Pons (tissue), 1 donor: ENCODE measurements at regions not wholly inside any gene's neighbourhood (a gene's known extent, or its start where the extent isn't known, plus 50 kb on each side); places are given as distances from the start of the nearest gene placed in this dataset.

Source experiments
- DNase-seq: peaks from one replicate; pipeline ENCODE4 v3.0.0-alpha.2; 2016; ENCODE audit warnings: low spot score

DNA sequence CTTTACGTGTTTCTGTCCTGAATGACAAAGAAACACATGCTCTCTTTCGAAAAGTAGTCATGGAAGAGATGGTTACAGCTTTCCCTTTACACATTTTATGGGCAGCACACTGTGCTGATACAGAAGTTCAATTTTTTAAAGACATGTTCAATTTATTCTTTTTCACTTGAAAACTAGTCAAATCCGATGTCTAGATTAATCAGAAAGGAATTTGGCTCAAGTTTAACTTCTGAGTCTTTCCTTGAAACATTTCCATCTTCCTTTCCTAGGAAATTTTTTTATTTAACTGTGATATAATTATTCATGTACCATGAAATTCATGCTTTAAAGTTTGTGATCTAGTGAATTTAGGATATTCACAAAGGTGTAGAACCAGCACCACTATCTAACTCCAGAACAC, 360.1 kb downstream of the TNS3 start:
- DNase-seq: no peak

DNA sequence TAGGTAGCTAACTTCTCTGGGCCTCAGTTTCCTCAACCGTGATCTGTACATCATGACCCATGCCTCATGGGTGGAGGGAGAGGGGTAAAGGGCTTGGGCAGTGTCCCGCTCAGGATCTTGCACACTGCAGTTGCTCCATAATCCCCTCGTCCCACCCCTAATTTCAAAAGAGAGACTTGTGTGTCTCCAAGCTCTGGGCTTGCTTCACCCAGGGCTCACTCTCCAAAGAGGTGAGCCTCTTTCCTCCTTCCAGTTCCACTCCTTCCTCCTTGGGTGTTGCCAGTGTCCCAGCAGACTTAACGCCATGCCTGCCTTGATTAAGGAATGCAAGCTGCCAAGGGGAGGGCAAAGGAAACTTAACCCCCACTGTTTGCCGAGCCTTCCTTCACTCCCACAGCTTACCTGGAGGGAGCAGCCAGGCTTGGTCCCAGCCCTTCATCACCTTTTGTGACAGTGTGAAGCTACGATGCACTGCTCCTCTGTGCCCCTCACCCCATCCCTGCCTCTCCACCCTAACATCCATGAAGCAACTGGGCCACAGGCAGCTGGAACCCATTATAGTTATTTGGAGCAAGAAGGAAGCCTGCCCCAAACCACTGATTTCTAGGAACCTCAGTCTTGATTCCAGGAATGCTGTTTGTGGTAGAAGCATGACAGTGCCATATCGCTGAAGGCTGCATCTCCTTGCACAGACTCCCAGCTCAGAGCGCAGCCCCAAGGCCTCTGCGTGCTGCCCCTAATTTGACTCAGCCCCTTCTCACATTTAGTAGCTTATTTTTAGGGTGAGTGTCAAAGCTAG, 363.3 kb downstream of the TNS3 start:
- no peak for DNase-seq

DNA sequence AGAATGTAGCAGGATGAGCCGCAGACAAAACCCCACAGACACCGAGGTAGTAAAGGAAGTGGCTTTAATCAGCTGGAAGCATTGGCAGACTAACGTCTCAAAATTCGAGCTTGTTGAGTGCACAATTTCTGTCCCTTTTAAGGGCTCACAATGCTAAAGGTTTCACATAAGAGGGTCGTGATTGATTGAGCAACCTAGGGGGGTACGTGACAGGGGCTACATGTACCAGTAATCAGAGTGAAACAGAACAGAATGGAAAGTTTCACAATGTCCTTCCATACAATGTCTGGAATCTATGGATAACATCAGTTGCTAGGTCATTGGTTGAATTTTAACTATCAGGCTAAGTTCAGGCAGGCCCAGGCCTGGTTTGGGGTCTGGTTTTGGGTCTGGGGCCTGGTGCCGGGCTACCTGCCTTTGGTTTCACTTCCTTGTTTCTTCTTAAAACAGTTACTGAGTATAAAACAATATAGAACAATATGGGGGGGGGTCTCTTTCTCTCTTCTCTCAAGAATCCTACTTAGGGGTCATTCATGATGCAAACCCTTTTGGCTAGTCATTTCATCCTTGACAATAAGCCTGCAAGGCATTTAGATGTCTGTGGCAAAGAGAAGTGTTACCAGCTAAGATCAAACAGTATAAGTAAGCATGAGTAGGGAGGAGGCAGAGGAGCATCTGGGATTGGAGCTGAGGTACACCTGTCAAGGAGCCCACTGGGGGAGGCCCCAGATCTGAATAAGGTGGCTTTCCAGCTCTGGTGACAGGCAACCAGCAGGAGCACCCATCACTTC, 364.1 kb downstream of the TNS3 start:
- no peak for DNase-seq

DNA sequence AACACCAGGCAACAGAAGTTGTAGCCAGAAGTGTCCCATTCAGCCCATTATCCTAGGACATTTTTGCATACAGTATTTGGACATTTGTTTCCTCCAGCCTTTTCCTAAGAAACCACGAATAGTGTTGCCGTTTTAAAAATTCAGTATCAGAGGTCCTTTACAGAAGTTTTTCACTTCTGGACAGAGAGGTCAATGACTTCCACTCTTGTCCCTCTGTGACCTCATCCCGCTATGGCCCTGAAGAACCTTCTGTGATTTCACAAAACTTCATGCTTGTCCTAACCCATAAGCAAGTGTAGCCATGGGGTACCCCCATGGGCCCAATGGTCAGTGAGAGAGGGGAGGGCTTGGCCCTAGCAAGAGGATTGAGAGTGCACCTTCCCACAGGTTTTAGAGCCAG, 364.8 kb downstream of the TNS3 start:
- DNase-seq: no peak

DNA sequence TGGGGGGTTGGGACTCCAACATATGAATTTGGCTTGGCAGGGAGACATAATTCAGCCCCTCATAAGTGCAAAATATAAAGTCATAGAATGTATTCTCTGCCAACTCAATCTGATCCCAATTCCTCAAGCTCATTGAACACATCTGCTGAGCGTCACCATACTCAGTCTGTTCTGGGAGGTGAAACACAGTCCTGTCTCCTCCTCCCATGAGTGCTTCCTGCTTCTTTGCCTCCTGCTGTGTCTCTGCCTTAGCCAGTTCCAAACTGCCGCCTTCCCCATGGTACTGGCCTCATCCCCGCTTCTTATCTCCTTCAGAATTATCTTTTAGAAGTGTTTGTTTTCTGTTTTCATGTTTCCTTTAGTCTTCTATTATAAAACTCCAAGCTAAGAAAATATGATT, 365.5 kb downstream of the TNS3 start:
- no peak for DNase-seq

GRCh38 chr7:47215640-47216039, 366.3 kb downstream of the TNS3 start:
- no peak for DNase-seq

DNA sequence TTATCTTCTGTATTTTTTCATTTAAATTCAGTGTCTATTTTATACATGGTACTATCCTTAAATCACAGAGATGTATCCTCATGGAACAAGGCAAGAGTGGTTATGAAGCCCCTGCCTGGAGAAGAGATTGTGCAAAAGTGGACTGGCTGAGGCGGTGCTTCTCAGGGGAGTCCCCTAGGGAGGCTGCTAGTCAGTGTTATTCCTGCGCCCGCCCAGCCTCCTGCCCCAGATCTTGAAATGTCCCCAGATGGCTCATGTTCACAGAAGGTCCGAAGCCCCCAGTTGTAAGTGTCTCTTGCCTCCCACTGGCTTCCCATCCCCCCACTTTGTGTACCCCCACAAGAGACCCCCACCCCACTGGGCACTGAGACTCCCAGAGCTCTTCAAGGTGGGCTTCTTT, 366.9 kb downstream of the TNS3 start:
- DNase-seq: no peak

GRCh38 chr7:47213276-47213675, 368.6 kb downstream of the TNS3 start:
- DNase-seq: no peak

DNA sequence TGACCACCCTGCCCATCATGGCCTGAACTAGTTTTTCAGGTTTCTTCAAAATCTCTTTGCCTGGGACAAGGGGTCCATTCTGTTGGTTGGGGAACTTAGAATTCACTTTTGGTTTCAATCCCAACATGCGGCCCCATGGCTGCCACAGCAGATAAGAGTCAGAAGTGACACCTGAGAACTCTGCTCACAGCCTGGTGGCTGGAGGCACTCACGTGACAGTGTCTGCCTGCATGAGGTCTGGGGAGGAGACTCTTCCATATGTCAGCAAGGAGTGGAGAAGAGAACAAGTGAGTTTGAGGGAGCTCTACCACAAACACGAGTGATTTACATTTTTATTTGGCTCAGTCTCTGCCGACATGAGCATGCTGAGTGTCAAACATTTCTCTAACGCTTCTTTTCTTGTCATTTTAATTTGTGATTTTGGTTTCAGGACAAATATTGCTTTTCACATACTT, 370.4 kb downstream of the TNS3 start:
- DNase-seq: no peak

DNA sequence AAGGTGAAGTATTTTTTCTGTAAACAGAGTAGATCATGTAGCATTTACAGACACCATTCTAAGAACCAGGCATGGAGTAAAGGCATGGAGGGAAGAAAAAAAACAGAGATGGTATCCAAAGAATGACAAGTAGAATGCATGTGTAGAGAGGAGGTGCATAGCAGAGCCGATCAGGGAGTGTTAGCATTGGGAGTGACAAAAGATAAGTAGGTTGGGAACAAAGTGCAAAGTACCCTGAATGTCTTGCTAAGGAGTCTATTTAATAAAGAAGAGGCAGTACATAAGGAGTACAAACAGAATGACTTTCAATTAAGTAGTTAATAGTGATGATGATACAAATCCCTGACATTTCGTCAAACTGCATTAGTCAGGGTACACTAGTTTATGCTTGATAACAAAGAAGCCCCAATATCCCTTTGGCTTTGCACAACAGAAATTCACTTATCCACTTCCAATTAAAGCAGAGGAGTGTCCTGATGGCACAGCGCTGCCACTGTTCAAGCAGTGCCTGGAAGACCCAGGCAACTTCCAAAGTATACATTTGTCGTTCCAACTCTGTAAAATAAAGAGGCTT, 371.5 kb downstream of the TNS3 start:
- no peak for DNase-seq

DNA sequence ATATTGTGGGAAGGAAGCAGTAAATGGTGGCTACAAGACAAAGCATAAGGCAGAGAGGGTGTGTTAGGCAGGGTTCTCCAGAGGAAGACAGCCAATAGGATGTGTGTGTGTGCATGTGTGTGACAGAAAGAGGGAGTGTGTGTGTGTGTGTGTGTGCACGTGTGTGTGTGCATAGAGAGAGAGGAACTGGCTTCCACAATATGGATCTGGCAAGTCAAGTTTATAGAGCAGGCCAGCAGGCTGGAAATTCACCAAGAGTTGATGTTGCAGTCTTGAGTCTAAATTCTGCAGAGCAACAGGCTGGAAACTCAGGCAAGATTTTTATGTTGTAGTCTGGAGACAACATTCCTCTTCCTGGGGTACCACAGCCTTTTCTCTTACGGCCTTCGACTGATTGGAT, 374.0 kb downstream of the TNS3 start:
- no peak for DNase-seq

DNA sequence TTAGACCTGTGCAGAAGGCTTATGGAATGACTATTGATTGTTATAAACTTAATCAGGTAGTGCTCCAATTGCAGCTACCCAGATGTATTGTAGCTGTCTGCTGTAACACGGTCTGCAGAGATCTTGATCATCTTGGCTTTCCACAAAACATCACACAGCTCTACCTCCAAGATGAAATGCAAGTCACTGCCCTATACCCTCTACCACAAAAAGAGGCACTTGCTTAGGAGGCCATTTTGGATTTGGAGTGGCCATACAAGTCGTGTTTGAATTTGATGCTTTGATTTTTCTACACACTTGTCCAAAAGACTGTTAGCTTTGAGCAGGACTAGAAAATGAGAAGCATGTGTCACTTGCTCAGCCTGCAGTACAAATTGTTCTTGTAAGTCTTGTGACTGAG, 377.2 kb downstream of the TNS3 start:
- no peak for DNase-seq

- DNase-seq: no peak
These were observed 379.6 kb downstream of the TNS3 start for GRCh38 chr7:47202146-47202783.

GRCh38 chr7:47198159-47198558, 383.8 kb downstream of the TNS3 start:
- no peak for DNase-seq

DNA sequence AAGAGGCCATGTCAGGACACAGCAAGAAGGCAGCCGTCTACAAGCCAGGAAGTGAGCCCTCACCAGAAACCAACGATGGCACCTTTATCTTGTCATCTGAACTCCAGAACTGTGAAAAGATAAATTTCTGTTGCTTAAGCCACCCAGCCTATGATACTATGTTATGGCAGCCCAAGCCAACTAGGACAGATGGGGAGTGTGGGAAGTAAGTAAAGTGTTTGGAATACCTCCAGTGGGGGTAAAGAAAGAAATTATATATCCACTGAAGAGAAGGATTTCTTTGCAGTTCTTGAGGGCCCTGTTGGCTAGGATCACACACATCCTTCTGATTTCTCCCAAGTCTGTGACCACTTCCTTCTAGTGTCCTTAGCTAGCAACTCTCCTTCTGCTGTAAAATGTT, 384.4 kb downstream of the TNS3 start:
- DNase-seq: no peak

GRCh38 chr7:47196737-47197136, 385.2 kb downstream of the TNS3 start:
- no peak for DNase-seq

DNA sequence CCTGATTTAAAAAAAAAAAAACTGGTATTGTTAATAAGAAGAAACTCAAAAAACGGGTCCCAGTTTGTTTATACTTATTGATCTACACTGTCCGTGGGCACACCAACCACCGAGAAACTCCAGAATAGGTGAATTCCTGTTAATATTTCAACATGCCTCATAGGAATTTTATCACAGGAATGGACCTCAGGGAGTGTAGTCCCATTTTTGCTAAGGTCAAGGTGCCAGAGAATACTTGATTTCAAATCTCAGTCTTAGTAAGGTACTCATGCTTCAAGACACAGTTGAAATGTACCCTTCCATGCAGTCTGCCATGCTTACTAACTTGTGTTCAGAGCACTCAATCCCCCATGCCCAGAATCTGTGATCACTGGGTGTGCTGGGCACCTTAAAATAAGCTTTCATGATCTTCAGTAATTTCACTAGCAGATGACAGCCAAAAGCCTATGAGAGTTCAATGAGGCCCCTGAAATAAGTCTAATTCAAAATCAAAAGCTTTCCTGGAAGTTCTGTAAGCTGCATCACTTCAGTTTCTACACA, 385.7 kb downstream of the TNS3 start:
- DNase-seq: no peak

GRCh38 chr7:47195641-47196040, 386.3 kb downstream of the TNS3 start:
- no peak for DNase-seq

DNA sequence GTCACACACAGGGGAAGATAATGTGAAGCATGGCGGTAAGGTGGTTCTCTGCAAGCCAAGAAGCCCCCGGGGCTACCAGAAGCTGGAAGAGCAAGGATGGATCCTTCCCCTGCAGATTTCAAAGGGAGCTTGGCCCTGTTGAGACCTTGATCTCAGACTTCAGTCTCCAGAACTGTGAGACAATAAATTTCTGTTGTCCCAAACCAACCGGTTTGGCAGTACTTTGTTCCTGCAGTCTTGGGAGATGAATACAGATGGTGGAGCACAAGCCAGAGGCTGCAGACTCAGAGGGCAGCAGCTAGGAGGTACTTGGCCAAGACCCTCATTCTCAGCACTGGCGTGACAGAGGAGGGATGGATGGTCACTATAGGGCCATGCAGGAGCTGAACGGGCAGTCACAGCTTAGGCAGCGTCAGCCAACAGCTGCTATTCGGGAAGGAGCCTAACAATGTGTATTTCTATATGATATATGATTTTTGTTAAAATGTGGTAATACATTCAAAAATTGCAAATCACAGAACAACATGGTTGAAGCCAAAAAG, 387.3 kb downstream of the TNS3 start:
- no peak for DNase-seq

GRCh38 chr7:47192978-47193377, 388.9 kb downstream of the TNS3 start:
- DNase-seq: no peak

DNA sequence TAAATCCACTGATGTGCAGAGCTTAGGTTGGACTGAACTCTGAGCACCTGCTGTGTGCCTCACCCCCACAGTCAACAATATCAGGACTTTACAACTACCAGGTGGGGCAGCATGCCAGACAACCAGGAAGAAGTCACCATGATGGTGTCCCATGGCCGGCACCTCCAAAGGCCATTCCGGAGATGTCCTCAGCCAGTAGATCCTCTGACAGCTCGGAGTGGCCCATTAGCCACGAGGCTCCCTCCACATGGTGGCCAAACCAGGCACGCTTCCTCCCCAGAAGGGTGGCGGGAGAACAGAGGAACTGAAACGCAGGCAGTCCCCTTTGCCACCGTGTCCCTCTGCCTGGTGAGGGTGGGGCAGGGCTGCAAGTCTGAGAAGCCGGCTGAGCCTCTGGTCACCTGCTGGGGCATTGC, 390.0 kb downstream of the TNS3 start:
- DNase-seq: peak; percentile 19

DNA sequence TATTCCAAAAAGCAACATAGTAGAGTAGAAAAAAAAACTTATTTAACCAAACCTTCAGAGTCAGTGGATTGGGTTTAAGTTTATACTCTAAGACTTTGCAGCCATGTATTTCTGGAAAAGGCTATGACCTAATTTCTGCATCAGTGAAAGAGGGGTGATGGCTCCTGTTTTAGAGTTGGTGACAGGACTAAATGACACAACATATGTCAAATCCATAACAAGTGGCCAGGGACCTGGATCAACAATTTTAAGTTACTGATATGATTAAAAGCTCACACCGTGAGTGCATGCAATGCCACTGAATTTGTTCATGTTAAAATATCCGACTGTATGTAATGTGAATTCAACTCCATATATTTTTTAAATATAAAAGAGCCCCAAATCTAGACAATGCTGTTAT, 390.6 kb downstream of the TNS3 start:
- no peak for DNase-seq
